GM19193 (cell line): ENCODE measurements at regions not wholly inside any gene's neighbourhood (a gene's known extent, or its start where the extent isn't known, plus 50 kb on each side); places are given as distances from the start of the nearest gene placed in this dataset.

Source experiments
- POLR2A ChIP-seq: IDR thresholded peaks from 4 replicates; pipeline ENCODE4 v1.6.1; 2011; ENCODE audit not compliant: insufficient read depth, insufficient read length; ENCODE audit errors: extremely low read depth

DNA sequence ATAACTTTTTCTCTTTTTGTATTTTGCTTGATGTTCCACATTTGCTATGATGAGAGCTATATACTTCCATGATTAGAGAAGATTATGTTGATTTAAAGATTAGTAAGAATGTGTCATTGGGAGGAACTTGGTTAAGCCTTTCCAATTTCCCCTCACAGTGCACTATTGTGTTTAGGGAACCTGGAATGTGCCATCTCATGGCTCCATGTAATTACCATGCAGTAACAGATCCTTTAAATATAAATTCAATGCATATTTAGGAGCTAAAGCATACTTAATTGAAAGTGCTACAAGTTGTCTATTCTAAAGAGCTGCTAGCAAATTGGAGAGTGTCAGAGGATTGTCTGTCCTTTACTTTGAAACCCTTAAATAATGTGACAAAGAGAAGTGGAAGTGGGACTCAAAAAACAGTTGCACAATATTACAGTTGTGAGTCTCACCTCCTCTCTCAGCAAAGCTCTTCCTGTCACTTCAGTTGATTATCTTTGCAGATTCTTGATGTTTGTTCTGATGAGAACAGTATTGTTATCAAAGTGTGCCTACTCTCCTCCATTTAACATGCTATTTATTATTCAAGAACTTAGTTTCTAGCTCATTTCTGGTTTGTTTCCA, 1162.7 kb upstream of the ZEB2 start:
- TF ChIP-seq POLR2A, result no peak

DNA sequence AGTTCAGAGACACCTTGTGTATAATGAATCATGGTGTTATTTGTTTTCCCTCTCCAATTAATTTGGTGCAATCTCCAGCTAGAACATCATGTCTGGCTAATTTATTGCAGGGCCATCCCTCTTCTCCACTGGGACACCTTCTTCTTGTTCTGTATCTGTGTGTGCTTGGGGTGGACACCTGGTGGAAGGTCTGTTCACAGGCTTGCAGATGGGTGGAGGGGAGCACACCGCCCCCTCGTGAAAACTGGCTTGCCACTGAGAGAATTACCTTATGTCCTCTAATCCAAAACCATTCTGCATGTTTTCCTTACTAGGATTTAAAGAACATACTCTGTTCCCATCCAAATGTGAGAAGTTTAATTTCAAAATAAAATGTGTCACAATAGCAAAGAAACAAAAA, 1160.4 kb upstream of the ZEB2 start:
- TF ChIP-seq POLR2A, result no peak

DNA sequence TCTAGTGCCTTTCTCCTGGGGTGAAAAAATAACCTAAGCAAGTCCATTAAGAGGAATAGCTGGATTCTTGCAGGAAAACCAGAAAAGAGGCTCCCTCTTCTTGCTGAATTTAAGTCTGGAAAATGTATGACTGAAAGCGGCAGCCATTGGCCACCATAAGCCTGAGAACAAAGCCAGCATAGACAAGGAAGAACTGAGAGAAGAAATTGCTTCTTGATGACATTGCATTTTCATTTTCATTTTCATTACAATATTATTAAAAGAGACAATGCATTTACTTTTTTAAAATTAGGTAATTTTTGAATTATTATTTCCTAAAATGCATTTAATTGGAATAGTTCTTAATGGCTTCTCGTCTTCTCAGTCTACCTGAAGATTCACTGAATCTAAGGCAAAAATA, 1157.5 kb upstream of the ZEB2 start:
- no peak for TF ChIP-seq POLR2A

DNA sequence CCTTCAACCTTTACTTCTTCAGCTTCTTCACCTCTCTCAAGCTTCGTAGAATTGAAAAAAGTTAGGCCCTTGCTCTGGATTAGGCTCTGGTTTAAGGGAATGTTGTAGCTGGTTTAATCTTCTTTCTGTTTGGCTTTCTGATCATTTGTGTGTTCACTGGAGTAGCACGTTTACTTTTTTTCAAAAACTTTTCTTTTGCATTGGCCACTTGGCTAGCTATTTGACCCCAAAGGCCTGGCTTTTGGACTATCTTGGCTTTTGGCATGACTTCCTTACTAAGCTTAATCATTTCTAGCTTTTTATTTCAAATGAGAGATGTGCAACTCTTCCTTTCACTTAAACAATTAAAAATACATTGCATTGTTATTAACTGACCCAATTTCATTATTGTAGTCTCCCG, 1154.8 kb upstream of the ZEB2 start:
- TF ChIP-seq POLR2A, result no peak

DNA sequence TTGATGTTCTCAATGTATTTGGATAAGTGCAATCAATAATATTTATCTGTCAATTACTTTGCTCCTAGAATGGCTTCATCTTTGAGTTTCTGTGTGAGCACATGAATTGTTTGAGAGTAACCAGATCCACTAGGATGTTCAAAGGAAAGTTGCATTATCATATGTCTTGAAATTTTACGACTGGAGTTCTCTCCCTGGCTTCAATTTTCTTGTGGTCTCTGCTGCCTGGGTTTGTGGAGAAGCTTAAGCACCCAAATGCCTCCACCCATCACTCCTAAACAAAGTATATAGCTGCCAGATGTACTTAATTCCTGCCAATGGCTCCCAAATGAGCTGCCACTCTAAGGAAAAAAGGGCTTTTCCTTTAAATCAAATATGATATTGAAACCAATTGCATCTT, 1149.4 kb upstream of the ZEB2 start:
- no peak for TF ChIP-seq POLR2A

DNA sequence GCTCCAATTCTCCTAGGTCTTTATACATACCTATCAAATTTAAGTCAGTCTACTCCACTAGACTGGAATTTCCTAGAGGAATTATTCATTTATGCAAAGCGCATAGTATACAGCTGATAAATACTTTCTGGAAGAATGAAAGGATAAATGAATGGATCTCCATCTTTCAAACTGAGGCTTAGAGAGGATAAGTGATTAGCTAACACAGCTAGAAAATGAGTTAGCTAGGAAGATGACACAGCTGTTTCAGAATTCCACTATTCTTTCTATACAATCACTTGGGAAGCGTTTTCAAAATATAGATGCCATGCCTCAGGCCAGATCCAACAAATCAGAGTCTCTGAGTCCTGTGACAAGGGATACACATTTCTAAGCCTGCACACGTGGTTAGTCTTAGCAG, 1146.6 kb upstream of the ZEB2 start:
- no peak for TF ChIP-seq POLR2A

DNA sequence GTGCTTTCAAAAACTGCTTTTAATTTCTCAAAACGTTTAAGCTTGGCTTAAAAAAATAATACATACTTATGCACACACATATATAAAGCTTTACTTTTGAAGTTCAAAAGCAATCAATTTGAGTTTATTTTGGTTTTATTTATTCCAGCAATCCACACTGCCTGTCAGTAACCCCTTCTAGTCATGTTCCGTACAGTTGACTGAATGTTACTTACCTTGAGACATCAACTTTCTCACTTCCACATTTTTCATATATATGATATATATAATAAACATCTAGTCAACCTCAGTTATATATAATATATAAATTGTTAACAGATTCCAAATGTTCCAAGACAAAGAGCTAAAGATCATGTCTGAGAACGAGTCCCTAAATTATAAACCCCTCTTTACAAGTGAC, 1137.3 kb upstream of the ZEB2 start:
- TF ChIP-seq POLR2A, result no peak

DNA sequence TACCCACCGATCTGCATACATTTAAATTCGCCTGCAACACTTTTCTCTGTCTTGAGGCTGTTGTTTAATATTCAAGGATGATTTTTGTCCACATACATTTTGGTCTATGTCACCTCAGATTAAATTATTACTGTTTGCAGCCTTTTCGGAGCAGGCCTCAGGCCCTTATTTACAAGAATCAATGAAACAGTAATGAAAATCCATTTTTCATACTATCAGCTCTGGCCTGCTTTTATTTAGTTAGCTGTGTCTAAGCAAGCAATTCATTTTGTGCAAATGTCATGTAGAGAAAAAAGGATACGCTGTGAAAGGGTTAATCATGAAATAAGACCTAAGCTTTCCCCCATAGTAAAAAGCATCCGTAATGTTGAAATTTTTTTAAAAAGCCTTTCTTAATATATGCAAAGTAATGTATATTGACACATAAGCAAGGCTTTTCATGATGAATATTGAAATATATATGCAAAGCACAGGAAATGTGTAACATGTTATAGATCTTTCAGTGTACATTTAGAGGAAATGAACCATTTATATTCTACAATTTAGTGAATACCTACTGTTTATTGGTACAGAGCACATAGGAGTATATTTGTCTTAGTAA, 1135.3 kb upstream of the ZEB2 start:
- TF ChIP-seq POLR2A, result no peak

DNA sequence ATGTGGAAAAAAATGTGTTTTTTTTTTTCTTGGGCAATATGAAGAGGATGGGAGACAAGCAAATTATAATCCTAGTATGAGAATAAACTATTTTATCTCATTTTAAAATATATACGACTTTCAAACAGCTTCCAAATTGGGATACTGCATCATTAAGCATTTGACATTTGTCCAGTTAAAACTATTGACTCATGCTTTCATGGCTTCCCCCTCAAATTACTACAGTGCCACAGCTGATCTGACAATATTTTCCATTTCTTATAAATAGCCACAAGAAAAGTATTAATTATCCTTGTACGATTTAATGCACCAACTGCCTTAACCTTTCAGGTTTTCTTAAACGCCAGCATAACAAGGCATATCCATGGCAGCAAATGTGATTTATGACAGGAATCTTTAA, 1134.8 kb upstream of the ZEB2 start:
- TF ChIP-seq POLR2A, result no peak

DNA sequence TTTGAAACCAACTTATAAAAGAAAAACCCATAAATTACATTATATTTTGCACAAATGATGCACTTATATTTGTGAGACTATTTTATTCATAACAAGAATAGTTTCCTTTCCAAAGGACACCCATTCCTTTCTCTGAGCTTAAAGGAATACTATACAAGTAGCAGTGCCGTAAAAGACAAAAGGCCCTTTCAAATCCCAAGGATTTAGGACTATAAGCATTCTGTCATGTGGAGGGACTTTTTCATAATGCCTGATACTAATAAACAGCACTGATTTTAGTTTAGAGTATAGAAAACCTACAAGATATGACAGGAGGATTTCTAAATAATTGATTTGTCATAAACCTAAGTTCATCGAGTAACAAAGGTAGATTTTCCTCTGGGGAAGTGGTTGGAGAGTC, 1134.2 kb upstream of the ZEB2 start:
- TF ChIP-seq POLR2A, result no peak

DNA sequence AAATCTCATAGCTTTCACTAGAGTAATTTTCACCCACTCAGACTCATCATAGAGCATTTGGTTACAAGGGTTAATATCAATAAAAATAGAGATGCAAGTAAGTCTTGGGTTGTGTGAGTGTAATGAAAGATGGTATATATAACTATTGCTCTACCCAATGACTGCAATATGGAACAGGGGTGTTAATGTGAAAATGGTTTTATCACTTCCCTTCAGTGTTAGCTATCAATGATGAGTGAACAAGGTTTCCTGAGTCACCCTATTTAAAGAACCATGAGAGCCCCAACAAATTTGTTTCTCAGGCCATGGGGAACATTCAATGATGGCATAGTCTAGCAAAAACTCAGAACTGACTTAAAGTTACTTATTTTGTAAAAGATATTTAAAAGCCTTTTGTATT, 1133.6 kb upstream of the ZEB2 start:
- no peak for TF ChIP-seq POLR2A

DNA sequence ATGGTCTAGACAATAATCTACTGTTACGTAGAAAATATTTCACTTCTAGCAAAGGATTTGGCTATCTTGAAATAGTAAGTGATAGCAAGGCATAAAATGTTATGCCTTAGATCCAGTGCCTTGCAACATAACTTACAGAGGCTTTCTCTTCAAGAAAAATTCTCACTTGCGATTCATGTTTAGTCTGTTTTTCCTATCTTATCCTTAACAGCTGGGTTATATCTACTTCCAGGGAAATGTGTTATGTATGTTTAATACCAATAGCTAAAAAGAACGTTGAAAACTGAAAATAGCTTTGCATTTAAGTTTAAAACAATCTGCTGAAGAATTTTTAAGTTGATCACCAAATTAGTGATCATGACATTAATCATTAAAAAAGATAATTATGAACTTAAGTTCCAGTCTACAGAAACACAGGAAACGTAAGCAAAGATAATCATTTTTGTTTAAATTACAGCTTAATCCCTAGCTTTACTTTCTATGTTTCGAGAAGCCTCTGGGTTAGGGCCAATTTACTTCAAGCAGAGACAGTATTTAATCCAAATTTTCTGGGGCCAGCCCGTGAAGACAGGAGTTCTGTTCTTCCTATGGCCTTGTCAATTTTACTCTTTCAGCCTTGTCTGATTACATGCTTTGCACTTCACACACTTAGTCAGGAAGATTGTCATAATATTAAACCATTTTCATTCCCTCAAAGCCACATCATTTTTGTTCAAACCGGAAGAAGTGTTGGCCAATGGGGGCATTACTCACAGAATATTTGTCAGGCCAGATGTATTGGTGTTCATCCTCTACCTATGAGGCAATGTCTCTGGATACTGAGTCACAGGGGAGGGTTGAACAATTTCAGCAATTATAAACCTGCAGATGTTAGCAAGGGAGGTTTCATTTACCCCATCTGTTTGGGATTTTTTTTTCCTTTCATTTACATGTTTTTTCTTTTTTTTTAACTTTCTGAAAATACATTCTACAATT, 1132.9 kb upstream of the ZEB2 start:
- no peak for TF ChIP-seq POLR2A

DNA sequence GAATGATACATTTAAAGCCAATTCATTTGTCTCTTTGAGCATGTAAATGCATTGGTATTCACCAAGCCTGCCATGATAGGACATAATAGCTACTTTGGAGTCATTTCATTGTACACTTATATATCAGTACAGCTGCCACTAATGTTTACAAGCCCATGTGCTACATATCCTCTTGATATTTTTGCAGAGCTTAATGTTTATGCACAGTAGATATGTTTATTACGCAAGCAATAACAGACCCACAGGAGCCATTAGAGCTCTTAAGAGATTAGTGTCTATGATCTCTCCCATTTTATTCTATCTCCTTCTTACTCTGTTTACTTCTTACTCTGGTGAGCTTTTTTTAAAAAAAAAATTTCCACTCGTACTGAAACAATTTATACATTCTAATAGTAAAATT, 1132.1 kb upstream of the ZEB2 start:
- no peak for TF ChIP-seq POLR2A

DNA sequence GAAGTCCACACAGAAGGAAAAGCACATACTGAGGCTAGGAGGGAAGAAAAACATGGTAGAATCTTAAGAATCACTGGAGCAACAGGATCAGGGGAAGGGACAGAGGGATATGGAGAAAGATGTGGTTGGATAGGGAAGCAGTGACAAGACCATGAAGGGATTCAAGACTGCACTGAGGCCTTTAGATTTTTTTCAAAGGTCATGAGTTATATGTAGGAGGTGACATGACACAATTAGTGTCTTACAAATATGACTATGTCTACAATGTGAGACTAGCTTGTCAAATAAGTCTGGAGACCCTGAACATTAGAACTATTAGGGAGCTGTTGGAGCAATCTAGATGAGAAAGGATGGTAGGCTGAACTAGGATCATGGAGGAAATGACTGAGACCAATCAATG, 1130.3 kb upstream of the ZEB2 start:
- no peak for TF ChIP-seq POLR2A

DNA sequence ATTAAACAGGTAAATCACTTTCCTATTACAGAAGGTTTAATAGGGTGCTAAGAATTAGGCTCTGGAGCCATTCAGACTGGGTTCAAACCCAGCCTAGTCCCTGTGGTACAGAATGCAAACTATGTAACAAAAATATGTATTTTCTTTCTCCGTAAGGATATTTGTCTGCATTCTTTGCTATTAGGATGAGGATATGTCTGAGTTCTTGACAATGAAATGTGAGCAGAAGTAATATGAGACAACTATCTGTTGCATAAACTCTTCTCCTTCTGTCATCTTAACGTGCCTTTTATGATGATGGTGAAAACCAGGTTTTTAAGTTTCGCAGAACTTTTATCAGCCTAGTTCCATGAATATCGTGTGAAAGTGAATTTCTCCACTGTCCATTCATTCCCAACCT, 1129.1 kb upstream of the ZEB2 start:
- no peak for TF ChIP-seq POLR2A

DNA sequence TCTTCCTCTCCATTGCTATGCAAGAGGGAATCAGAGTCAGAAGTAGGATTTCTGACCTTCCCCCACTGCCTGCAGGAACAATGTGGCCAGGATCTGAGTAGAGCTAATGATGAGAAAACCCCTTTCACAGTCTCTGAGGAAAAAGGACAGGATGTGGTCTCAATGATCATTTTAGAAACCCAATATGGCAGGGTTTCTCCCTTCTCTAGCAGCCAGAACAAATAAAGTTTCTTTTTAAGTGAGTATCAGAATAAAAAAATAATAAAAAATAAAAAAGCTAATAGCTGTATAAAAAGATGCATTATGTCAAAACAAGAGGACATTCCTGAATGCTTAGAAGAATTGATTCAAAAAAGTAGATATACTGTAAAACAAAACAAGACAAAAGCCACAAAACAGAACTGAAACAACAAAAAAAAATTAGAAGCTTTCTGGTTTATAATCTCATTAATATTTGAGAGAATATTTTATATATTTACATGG, 1124.9 kb upstream of the ZEB2 start:
- TF ChIP-seq POLR2A, result no peak
